ENCODE measurements at regions not wholly inside any gene's neighbourhood (a gene's known extent, or its start where the extent isn't known, plus 50 kb on each side); places are given as distances from the start of the nearest gene placed in this dataset.

DNA sequence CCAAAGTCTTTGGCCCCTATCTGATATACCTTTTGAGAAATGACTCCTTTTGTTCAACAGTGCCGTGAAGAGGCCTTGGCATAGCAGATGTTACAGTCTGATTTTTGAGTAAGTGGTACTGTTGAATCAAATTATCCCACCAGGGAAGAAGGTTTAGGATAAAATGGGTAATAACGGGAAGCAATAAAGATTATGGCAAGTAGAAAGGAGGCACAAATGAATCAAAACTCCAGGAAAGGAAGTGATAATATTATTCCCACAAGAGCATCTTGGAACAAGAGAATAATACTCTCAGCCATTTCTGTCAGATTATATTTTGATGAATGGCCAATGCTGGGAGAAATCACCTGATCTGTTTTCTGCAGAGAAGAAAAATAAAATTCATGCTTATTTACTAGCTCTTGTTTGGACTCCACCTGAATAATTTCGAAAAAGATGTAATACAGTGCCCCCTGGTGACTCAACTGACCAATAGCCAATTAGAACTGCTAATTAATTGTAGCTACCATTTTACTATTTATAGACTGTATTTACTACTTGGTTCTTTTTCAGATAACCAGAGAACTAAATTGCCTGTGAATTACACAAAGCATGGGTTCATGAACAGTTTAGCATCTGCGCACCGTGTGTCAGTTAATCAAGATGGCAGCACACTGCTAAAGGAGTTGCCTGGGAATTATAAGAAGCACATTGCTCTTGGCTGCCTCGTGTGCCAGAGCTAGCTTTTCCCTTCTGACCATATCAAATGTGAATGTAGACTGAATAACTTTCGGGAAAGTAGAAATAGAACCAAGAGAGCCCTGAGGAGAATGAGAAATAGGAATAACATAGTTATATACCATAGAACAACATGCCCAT is 78.5 kb upstream of the TRDN start:
- TF ChIP-seq CTCF (IDR thresholded peaks at IDR 0.05; ENCODE audit: low read depth, low read length): peak; percentile 45
- in situ Hi-C loops (cut with HindIII; ENCODE audit: low sequenced_read_pairs): no loop called here
- H3K4me3 ChIP-seq (ENCODE audit: low read depth, low read length): no peak overlapping the region
- DNase-seq (ENCODE audit: low read depth, low spot score): peak; percentile 40

DNA sequence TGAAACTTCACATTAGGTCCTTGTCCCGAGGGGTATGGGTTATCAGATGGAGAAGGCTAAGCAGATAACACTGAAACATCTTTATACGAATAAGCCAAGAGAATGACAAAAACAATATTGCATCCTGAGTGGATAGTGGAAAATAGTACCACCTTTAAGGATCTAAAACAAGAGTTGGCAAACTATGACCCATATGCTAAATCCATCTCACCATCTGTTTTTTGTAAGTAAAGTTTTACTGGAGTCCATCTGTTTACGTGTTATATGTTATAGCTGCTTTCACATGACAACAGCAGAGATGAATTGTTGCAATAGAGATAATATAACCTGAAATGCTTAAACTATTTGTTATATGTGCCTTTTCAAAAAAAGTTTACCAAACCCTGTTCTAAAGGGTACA is 76.1 kb upstream of the TRDN start:
- no peak for TF ChIP-seq CTCF (IDR thresholded peaks at IDR 0.05; ENCODE audit: low read depth, low read length)
- DNase-seq (ENCODE audit: low read depth, low spot score): no peak
- in situ Hi-C loops (cut with HindIII; ENCODE audit: low sequenced_read_pairs): no loop called here
- no peak overlapping the region for H3K4me3 ChIP-seq (ENCODE audit: low read depth, low read length)

DNA sequence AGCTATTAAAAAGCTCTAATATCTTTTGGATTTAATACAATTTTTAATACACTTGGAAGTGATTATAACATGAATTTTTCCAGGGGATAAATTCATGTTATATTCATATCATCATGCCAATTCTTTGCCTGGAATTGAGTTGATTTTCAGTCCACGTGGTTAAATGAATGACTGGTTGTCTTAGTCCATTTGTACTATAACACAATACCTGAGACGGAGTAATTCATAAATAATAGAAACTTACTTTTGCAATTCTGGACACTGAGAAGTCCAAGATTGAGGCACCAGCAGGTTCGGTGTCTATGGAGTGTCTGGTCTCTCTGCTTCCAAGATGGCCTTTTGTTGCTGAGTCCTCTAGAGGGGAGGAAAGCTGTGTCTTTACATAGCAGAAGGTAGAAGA is 66.2 kb upstream of the TRDN start:
- in situ Hi-C loops (cut with HindIII; ENCODE audit: low sequenced_read_pairs): no loop called here
- no peak for TF ChIP-seq CTCF (IDR thresholded peaks at IDR 0.05; ENCODE audit: low read depth, low read length)
- no peak overlapping the region for H3K4me3 ChIP-seq (ENCODE audit: low read depth, low read length)
- no peak for DNase-seq (ENCODE audit: low read depth, low spot score)

DNA sequence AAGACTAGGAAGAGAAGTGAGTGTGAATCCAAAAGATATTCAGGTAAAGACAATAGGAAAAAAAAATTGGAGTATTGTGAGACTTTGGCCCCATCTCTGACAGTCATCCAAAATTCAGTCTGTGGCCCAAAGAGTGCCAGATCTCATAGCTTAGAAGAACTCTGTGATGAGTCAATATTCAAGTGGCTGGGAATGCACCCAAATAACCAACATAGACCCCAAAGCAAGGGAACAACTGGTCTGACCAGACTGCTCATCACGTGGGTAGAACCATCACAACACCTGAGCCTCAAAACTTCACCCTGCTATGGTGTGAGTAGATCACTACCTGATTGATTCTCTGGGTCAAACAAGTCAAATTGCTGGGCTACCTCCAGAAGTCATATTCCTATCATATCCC is 51.1 kb upstream of the TRDN start:
- H3K4me3 ChIP-seq (ENCODE audit: low read depth, low read length): no peak overlapping the region
- DNase-seq (ENCODE audit: low read depth, low spot score): no peak
- in situ Hi-C loops (cut with HindIII; ENCODE audit: low sequenced_read_pairs): no loop called here
- TF ChIP-seq CTCF (IDR thresholded peaks at IDR 0.05; ENCODE audit: low read depth, low read length): no peak

Measured in astrocyte of the spinal cord (primary cell).